HG03280 (cell line): ENCODE measurements at regions not wholly inside any gene's neighbourhood (a gene's known extent, or its start where the extent isn't known, plus 50 kb on each side); places are given as distances from the start of the nearest gene placed in this dataset.
"Not testable (repeated sequence)": the region's sequence is repeated elsewhere in the genome, so short reads cannot be mapped to it uniquely, and the experiment has no call there.

Experiments
- ATAC-seq: cut with Tn5 transposase; IDR thresholded peaks from one replicate; pipeline ENCODE4 v1.9.1; 2021; ENCODE audit warnings: mild to moderate bottlenecking, moderate library complexity; ENCODE audit not compliant: unreplicated experiment

DNA sequence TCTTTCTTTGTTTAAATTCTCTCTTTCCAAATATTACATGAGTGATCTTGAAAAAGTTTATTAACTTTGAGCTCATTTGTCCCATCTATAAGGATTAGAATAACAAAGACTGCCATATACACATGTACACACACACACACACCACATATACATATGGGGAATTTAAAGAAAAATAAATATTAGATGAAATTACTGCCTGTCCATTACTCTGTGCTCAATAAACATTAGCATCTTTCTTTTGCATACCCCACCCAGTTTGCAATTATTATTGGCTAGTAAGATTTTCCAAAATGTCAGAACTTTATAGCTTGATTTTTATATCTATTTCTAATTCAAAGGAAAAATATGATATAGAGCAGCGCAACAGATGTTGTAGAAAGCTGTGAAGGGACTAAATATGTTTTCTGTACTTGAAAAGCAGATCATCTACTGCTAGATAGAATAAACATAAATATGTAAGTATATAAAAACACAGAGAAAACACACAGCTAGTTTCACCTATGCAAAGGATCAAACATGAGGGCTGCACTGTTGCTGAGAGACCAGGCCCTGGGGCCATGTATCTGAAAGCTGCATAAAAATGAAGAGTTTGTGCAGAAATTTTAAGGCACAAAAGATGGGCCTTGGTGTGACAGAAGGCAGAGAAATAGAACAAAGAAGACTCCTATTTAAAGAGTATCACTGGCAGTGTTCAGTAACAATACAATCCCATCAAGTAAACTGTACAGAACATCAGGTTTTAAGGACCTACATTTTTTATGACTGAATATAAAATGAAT, 114.2 kb upstream of the NECTIN3 start:
- no peak for ATAC-seq

DNA sequence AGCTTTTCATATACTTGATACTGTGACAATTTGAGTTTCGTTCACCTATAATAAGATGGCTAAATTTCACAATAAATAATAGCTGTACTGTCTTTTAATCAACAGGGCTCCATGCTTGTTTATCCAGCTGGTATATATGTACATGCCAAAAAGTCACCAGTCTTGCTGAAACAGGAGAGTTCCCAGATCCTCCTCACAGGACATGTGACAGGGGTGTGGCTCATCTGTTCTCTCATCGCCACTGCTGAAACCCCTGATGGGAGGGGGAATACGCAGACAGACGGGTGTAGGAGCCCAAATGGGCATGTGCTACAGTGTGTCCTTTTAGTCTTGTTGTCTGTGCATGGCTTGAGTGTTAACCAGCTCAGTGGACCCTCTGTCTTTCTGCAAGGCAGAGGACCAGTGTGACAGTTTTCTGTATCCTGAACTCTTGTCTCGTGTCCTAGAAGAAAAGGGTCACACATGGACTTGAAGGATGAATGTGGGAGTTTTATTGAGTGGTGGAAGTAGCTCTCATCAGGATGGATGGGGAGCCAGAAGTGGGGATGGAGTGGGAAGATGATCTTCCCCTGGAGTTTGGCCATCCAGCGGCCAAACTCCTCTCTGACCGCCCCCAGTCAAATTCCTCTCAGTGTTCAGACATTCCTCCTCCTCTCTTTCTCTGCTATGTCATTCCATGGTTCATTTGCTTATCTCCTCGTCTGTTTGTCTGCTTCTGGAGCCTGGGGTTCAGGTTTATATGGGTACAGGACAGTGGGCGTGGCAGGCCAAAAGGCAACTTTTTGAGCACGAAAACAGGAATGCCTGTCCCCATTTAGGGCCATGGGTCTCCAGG, 113.1 kb upstream of the NECTIN3 start:
- ATAC-seq: no peak

DNA sequence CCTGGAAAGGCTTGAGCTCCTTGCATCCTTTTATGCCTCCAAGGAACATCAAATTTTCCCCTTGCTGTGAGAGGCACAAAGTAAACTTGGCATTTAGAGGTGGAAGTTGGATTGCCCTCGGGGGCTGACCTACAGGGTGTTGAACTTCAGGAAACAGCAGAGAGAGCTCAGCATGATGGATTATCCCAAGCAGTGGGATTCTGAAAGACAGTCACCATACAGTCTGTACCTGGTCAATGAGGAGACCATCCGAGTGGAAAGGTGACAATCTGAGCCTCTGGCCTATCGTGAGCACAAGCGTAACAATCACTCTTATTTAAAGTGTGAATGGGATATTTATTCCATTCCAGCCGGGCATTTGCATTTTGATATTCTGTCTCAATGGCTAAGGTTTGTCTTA, 105.6 kb upstream of the NECTIN3 start:
- ATAC-seq: no peak

DNA sequence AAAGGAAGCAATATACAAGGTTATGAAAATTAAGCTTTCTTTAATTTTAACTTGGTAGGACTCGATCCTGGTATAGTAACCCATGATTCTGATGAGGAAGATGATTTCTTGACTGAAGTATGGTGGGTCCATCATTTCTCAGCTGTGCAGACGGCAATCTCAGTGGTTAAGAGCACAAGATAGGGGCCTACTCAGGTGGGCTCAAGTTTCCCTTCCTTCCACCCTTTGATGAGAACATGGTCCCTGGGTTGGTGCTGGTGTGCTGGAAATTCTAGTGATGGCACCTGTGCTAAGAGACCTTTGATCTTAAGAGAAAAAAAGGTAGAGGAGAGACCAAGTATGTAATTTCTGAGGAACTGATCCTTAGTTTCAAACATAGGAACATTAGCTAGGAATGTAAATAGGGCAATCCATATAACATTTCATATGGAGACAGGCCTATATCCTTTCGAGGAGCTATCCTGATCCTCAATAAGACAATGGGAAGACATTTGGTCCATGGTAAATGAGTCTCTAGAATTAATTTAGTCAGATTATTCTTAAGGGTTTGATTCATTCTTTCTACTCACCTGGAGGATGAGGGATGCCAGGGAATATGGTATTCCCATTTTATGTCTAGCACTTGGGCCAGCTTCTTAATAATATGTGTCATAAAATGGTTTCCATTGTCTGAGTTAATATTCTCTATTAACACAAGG, 104.5 kb upstream of the NECTIN3 start:
- ATAC-seq: no peak

DNA sequence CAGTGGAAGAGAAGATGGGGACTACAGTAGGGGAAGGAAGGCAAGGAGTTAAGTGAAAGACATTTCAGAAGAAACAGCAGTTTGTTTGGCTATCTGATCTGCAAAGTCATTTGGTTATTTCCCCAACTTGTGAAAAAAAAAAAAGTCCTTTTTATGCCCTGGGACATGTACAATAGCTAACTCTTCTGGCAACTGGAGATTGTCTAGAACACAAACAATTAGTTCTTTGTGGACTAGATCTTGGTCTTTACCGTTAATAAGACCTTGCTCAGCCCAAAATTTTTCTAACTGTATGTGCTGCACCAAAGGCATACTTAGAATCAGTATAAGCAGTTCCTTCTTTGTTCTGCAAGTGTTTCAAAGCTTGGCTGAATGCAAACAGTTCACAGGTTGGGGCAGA, 103.5 kb upstream of the NECTIN3 start:
- ATAC-seq: no peak

DNA sequence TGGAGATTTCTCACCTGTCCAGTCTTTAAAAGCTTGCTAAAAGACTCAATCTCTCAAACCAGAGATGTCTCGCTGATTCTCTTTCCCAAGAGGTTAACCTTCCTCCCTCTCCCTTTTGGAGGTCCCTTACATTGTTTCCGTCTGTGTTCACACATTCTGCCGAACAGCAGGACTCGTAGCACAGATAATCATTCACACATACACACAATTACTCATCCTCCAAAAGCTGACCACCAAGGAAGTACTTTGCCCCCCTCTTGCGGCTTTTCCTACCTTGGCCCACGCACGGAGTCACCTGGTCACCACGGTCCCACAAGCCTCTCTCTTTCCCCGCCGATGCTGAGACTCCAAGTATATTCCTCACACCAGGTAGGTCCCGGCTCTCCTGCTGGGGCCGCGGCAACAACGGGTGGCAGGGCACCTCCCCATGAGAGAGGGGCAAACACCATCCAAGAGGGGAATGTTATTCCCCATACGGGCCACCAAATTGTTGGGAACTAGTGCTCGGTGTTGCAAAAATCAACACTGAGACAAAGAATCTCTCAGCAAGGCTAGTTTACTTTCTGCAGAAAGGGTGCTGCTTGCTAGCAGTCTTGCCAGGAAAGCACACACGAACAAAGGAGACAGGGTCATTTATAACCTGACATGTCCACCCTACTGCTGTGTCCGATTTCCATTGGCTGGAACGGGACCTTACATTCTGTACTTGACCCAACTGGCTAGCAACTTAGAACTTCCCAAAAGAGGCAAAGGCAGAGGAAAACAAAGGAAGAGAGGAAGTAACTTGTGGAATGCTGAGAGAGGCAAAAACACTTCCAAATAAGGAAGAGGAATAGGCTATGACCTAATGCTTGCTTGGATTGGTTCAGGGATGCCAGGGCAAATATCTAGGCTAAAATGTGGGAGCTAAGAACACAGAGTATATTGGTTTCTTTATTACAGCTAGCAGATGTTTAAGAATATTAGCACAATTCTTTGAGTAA, 102.1 kb upstream of the NECTIN3 start:
- ATAC-seq: no peak

DNA sequence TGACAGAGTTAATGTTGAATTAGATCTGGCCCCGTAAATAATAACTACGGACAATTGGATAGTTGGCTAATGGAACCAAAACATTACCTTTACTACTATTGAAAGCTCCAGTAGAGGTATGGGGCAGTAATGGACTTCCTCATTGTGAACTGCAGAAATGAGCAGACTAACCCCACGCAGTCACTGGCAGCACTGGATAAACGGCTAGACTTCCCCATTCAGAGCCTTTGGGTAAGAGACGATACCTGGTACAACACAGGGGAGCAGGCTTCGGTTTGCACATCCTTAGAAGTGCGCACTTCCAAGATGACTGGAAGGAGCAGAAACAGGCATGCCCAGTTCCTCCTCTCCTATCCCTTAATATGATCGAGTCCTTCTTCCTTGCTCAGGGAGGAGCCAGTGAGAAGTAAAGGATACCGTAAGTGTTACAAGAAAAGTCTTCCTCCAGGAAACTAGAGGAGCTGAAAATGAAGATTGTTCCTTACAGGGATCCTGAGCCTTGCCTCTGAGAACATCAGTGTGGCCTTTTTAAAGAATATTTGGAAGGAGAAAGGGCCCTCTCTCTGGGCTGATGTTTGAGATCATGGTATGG, 100.5 kb upstream of the NECTIN3 start:
- ATAC-seq: no peak

DNA sequence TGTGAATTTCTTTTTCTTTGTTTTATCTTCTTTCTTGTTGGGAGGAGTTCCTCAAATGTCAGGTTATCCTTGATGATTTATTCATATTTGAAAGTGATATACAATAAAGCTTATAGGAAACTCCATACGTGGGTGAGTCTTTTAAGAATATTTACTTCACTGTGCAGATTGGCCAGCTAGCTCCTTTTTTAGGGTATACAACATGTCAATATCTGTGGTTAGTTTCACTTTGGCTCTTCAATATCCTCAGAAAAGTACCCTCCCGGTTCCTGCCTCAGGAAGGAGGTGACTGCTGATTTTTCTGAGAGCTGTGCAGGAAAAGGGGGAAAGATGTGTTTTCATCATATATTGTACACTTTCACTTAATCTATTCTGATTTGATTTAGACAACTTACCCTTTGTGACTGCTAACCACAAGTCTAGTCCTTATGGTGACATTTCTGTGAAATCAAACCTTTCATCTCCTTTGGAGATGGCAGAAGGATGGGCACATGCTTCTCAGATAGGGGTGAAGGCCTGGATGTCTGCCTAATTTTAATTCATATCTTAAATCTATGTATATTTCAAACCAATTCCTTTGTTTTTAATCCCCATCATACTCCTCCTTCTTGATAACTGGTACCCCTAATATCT, 98.2 kb upstream of the NECTIN3 start:
- ATAC-seq: no peak

DNA sequence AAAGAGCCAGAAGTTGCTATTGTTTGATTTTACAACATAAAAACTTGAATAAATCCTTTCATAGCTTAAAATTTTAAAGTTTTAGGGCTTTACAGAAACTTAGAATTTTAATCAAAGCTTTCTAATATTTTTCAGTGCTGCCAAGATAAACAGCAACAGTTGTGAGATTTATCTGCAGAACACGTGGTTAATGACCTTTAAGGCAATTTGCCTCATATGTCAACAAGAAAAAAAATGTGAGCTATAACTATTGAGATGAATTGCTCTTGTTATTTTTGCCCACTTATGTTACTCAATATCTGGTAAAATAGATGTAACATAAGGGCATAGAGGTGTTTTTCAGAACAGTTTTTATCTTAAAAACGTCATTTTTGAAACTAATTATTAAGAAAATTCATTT, 96.7 kb upstream of the NECTIN3 start:
- ATAC-seq: no peak

DNA sequence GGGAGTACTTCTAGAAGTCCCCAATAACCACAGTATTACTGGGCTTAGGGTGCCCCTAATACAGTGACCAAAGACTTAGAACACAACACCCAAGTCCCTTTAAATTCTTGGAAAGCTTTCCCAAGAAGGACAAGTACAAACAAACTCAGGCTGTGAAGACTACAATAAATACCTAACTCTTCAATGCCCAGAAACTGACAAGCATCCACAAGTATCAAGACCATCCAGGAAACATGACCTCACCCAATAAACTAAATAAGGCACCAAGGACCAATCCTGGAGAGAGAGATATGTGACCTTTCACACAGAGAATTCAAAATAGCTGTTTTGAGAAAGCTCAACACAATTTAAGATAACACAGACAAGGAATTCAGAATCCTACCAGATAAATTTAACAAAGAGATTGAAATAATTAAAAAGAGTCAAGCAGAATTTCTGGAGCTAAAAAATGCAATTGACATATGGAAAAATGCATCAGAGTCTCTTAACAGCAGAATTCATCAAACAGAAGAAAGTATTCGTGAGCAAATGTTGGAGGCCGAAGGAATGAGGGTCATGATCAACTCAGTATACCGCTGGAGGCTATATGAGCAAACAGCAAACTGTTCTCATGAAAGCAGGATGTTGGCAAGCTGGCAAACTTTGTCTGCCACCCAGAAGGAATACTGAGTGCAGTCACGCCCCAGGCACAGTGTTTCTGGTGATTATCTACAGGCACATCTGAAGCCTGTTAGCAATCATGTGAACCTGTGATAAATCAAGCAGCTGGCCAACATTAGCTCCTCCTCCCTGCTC, 87.0 kb upstream of the NECTIN3 start:
- no peak for ATAC-seq

DNA sequence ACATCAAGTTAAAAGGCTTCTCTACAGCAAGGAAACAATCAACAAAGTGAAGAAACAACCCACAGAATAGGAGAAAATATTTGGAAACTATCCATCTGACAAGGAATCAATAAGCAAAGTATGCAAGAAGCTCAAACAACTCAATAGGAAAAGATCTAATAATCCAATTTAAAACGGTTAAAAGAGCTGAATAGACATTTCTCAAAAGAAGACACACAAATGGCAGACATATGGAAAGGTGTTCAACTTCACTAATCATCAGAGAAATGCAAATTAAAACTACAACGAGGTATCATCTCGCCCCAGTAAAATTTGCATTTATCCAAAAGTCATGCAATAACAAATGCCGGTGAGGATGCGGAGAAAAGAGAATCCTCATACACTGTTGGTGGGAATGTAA, 82.2 kb upstream of the NECTIN3 start:
- no peak for ATAC-seq

DNA sequence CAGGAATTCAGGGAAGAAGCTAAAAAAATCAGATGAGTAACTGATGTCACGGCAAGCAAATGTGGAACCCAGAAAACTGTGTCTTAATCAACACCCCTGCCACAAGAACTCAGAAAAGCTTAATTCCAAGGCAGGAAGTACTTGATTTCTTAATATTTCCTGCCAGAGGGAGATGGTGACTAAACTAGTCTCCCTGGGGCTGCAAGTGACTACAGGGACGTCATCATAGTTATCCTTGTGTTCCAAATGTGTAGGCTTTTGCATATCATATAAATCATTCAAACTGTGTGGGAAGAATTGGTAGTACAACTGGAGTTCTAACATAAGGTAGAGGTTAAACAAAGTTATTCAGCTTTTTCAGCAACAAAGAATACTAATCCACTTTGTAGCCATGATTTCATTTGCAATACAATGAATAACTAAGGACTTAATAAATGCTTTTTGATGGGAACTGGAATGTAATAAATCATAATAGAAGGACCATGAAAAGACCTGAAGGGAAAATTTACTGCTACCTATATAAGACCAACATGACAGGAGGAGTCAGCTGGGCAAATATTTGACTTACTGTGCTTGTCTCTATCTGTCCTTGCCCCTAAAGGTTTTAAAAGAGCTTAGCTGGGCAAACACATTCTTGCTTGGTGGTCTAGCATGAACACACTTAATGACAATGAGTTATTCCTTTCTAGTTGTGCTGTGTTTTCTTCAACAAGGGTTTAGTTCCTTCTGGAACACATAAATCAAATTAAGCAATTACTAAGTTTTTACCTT, 76.0 kb upstream of the NECTIN3 start:
- no peak for ATAC-seq

DNA sequence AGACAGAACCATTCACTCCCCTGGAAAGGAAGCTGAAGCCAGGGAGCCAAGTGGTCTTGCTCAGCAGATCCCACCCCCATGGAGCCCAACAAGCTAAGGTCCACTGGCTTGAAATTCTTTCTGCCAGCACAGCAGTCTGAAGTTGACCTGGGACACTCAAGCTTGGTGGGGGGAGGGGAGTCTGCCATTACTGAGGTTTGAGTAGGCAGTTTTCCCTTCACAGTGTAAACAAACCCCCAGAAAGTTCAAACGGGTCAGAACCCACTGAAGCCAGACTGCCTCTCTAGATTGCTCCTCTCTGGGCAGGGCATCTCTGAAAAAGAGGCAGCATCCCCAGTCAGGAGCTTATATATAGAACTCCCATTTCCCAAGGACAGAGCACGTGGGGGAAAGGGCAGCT, 72.8 kb upstream of the NECTIN3 start:
- not testable (repeated sequence) for ATAC-seq

DNA sequence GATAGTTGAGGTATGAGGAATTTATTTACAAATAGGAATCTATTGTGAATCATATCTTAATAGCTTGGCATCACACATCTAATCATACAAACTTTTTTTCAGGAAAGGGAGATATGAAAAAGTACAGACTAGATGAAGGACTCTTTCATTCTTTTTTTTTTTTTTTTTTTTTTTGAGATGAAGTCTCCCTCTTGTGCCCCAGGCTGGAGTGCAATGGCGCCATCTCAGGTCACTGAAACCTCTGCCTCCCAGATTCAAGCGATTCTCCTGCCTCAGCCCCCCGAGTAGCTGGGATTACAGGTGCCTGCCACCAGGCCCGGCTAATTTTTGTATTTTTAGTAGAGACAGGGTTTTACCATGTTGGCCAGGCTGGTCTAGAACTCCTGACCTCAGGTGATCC, 65.1 kb upstream of the NECTIN3 start:
- not testable (repeated sequence) for ATAC-seq

DNA sequence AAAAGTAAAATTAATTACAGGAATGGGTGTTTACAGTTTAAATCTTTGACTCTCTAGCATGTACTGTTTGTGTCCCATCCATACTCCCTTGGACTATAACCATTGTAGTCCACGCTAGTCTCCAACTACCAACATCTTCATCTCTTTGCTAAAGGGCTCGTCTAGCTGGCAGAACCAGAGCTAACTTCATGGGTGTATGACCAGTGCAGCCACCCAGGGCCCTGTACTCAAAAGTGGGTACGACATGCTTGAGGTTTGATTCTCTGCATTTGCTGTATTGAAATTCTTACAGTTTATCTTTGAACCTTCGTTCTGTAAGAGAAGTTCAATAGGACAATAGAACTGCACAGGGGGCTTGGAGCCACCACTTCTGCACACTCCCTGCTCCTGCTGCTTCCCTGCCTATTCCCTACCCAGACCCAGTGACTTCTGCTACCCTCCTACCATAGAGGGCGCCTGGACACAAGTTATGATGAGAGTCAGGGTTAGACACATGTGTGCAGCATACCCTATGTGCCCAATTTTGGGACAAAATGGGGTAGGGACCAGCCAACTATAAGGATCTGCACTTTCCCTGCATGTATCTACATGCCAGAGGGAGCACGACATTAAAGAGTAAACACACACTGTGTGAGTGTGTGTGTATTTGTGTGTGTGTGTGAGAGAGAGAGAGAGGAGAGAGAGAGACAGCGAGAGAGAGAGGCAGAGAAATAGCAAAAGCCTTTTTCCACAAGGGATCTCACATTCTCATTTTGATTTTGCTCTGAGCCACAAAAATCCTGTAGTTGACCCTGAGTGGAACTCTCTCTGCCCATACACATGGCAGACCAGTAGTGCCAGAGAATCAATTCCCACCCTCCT, 59.0 kb upstream of the NECTIN3 start:
- no peak for ATAC-seq
